Gastroesophageal sphincter (tissue), 3 donors: ENCODE measurements at regions not wholly inside any gene's neighbourhood (a gene's known extent, or its start where the extent isn't known, plus 50 kb on each side); places are given as distances from the start of the nearest gene placed in this dataset.

Experiments
- EP300 ChIP-seq: sonication (generic); formaldehyde crosslinking; IDR thresholded peaks from one replicate; pipeline ENCODE4 v1.6.1; 2017; ENCODE audit warnings: antibody characterized with exemption, mild to moderate bottlenecking
- POLR2A ChIP-seq, 2 donors: fragments of 450-650 bp; IDR thresholded peaks; one replicate each; pipeline ENCODE4 v1.6.1; 2017; ENCODE audit warnings: antibody characterized with exemption in 2 of 2, mild to moderate bottlenecking in 2 of 2, moderate library complexity in 1 of 2
- TF ChIP-seq, protein P1 (sequence below), 4 experiments: fragments of 200-600 bp in 2 of 4; fragments of 450-650 bp in 2 of 4; sonication (generic) in 1 of 4; IDR thresholded peaks; one replicate each; pipeline ENCODE4 v1.5.1; 2017 to 2019; ENCODE audit warnings: antibody characterized with exemption in 4 of 4, mild to moderate bottlenecking in 2 of 4, moderate library complexity in 2 of 4

DNA sequence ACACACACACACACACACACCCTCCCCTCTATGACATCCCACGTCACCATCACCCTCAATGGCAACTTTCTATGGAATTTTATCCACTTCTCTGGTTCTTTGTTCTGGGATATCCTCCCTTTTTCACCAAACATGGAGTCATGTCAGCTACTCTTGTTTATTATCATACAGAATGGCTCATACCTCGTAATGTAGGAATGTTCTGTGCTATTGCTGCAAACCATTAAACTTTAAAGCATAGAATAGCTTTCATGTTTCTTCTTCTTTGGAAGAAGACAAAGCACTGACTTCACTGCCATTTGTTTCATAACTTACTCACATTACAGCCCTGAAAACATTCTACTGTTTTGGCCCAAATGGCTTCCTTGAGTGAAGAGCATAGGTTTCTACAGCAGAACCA, 163.4 kb downstream of the FOXO1 start:
- TF ChIP-seq, protein P1, sequence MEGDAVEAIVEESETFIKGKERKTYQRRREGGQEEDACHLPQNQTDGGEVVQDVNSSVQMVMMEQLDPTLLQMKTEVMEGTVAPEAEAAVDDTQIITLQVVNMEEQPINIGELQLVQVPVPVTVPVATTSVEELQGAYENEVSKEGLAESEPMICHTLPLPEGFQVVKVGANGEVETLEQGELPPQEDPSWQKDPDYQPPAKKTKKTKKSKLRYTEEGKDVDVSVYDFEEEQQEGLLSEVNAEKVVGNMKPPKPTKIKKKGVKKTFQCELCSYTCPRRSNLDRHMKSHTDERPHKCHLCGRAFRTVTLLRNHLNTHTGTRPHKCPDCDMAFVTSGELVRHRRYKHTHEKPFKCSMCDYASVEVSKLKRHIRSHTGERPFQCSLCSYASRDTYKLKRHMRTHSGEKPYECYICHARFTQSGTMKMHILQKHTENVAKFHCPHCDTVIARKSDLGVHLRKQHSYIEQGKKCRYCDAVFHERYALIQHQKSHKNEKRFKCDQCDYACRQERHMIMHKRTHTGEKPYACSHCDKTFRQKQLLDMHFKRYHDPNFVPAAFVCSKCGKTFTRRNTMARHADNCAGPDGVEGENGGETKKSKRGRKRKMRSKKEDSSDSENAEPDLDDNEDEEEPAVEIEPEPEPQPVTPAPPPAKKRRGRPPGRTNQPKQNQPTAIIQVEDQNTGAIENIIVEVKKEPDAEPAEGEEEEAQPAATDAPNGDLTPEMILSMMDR (IDR thresholded peaks at IDR 0.05), result no peak
- TF ChIP-seq EP300 (no peak), POLR2A (IDR thresholded peaks at IDR 0.05) (no peak)
